NCI-H146 (cell line): ENCODE measurements at regions not wholly inside any gene's neighbourhood (a gene's known extent, or its start where the extent isn't known, plus 50 kb on each side); places are given as distances from the start of the nearest gene placed in this dataset.

Experiments
- DNase-seq: peaks from one replicate; lab custom pipeline; 2025; lab: John Stamatoyannopoulos, UW

GRCh38 chrX:43508694-43509093 is 147.4 kb upstream of the MAOA start:
- DNase-seq: no peak

DNA sequence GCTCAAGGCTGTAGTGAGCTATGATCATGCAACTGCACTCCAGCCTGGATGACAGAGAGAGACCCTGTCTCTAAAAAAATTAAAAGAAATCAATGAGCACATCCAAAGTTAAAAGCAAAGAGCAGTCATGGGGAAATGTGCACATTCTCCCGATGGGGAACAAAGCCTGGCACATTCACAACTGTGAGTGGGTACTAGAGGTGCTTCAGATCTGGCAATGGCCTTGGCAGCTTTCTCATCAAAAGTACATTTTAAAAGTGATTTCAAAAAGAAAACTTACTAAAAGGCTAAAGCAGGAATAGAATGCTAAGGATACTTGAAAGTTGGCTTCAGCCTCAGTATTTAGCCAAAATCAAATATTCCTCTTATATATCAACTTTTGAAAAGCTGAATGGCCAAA is 145.9 kb upstream of the MAOA start:
- no peak for DNase-seq

GRCh38 chrX:43513085-43513484 is 143.0 kb upstream of the MAOA start:
- DNase-seq: no peak

DNA sequence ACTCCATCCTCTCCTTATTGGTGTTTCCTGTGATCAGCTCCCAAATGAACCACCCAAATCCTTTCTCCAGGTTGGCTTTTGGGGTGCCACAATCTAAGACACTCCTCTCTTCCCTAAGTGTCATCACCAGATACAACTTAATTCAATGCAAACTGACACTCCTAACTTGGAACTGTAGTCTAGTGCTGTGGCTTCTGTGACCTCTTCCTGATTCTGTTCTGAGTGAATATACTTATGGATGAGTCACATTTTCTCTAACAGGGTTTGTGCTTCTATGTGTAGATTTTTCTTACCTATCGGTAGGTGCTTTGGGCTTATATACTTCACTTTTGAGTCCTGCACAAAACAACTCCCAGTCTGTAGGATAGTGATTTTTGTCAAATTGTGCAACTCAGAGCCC is 141.3 kb upstream of the MAOA start:
- DNase-seq: no peak

DNA sequence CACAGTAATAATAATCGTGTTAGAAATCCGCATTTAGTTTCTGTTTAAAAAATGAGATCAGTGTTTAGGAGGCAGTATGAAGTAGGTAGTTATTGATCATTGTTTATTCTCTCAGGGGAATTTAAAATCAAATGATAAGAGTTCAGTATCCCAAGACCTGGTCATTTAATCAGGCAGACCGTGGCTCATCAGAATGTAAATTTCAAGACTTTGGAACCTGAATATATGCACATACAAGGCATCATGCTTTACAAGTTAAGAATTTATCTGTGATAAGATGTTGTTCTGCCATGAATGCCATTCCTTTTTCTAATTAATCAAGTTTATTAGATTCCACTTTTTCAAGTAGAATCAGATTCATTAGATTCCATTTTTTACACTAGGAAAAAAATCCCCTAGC is 133.5 kb upstream of the MAOA start:
- no peak for DNase-seq

- DNase-seq: no peak
Measured at GRCh38 chrX:43525901-43526610, 130.0 kb upstream of the MAOA start.

GRCh38 chrX:43526878-43527277 is 129.2 kb upstream of the MAOA start:
- no peak for DNase-seq

DNA sequence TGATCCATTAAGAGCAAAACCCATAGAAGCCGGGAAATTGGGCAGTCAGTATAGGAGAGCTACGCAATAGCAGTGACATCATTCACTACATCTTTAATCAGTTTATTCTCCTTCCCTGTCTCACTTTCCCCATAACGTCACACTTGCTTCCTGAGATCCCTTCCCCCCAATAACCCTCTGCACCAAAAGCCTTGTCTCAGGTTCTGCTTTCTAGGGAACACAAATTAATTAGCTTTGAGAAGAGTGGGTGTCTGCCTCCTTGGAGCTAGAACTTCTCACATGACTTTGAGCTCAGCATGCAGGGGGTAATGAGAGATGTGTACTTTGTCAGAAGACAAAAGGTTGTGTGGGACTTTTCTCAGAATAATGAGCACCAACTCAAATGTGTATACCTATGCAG is 128.3 kb upstream of the MAOA start:
- DNase-seq: no peak

DNA sequence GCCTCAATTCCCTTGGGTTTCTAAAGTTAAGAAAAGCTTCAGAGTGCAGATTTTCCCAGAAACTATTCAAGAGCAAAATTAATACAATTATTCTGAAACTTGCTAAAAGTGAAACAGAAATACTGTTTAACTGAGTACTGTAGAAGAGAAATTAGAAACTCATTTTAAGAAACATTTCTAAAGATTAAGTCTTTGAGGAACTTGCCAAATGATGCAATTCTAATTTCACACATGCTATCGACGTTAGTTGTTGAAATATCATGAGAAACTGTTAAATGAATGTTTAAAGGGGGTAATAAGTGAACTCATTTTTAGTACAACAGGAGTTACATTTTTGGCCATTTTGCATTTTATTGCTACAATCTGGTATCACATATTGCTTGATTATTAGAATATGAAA is 125.3 kb upstream of the MAOA start:
- no peak for DNase-seq

DNA sequence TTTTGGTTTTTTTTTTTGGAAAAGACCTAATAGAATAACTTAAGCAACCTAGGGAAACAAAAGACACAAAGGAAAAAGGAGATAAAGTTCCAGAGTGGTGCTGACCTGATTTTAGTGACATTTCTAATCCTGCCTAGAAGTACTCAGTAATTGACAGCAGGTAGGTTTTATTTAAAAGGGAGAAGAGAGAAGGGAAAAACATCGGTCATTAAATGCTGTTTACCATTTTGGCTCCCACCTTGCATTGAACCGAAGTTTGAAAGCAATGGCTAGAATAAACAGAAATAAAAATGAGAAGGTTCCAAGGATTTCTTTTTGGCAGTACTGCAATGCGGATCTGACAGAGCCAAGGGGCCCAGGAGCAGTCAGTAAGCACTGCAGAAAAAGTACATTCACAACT is 115.8 kb upstream of the MAOA start:
- DNase-seq: no peak

- DNase-seq: no peak
Measured at GRCh38 chrX:43551590-43551989, 104.5 kb upstream of the MAOA start.

DNA sequence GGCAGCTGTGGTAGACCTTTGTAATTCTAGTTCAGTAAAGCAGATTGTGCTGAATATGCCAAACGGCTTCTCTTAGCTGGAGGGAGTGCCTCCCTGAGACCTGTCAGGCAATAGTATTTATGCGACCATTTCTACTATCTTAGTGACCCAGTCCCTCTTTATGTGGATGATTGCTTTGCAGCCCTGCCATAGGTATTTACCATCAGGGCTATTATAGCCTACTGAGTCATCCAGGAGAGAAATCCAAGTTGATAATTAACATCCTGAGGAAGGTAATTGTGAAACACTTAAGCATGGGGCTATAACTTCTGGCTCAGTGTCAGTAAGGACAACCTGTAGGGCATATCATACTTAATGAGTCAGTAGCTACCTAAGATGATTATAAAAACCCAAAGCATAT is 103.9 kb upstream of the MAOA start:
- DNase-seq: no peak

- no peak for DNase-seq
Measured at GRCh38 chrX:43552703-43553102, 103.4 kb upstream of the MAOA start.

- no peak for DNase-seq
Measured at GRCh38 chrX:43553257-43553656, 102.8 kb upstream of the MAOA start.

- no peak for DNase-seq
Measured at GRCh38 chrX:43556207-43556606, 99.9 kb upstream of the MAOA start.

DNA sequence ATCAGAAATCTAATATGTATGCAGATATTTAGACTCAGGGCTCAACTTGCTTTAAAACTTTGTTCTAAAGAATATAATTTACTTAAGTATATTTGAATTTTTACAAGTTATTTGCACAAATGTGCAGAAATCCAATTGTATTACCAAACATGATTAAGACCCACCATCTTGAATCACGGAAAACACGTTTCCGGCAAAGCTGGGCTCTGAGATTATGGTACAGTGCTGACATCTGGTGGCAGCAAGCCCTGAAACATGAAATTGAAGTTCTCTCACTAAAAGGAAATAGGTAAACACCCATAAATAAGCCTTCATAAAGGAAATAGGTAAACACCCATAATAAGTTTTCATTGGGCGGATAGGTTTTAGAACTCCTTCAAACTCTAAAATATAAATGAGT is 98.3 kb upstream of the MAOA start:
- peak; percentile 21 for DNase-seq

DNA sequence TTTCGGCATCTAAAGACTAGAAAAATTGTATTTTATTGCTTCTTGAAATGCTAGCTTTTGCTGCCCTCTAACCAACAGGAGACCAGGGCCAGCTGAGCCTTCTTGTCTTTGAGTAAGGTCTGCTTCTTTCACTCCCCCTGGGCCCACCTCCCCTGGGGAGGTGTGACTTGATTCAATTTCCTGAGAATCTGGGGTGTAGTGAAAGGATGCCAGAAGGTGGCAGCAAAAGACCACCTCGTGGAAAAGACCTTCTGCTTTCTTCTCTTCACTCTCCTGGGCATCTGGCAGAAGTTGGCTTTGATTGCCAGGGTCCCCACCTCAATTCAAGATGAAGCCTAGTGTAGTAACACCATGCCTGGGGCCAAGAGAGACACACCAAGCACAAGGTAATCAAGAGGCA is 96.5 kb upstream of the MAOA start:
- no peak for DNase-seq

DNA sequence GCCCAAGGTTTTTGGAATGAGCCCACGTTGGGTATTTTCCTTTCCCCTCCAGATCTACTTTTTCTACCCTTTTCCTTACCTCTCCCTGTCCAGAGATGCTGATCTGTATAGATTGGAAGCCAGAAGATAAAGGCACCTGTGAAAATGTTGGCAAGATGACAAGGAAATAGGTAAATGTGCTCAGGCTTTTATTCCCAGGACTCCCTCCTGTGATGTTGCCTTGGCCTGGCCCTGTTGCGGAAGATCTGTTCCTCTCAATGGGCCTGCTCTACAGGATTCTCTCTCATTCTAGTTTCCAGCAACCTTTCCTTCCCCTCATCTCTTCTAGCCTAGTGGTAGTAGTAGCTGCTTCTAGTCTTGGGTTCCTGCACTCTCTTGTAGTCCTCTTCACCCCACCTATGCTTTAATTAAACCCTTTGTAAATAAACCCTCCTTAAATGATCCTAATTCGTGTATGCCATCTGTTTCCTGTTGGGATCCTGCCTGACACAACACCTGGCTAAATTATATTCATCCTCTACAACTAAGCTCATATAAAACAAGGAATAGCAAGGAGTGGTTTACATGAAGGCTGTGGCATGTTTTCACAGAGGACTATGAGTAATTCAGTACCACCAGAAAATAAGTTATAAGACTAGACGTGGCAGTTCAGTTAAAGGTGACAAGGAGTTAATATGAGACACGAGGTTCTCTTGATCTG is 95.7 kb upstream of the MAOA start:
- no peak for DNase-seq

GRCh38 chrX:43562372-43562771 is 93.7 kb upstream of the MAOA start:
- no peak for DNase-seq

GRCh38 chrX:43564953-43565352 is 91.1 kb upstream of the MAOA start:
- no peak for DNase-seq

DNA sequence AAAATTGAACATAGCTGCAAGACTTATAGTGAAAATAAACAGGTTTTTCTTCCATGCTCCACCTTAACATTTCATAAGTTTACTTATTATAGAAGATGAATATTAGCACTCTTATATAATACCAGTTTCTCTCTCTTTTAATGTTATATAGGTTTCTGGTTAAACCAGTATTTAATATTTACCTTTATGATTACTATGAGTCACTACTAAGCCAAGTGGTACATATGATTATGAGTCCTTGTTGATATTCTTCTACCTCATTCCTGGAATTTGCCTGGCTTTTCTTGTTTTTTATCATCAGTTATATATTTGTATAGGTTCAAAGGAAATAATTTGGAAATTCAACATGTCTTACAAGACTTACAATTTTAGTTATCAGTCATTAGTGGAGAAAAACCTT is 89.9 kb upstream of the MAOA start:
- DNase-seq: no peak

- DNase-seq: no peak
Measured at GRCh38 chrX:43573441-43574015, 82.6 kb upstream of the MAOA start.

DNA sequence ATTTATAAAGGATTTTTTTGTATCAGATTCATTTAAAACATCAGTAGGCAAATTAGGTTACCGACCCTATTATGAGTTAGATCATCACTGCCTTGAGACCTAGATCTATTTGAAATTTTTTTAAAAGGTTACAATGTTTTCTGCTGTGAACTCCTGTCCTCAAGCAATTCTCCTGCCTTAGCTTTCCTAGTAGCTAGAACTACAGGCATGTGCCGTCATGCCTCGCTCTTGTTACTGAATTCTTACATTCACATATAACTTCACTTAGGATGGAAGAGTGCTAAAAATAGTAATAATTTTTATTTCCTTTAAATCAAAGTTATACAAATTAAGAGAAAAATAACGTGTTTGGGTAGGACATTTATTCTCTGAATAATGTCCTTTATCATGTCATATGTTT is 75.5 kb upstream of the MAOA start:
- no peak for DNase-seq

DNA sequence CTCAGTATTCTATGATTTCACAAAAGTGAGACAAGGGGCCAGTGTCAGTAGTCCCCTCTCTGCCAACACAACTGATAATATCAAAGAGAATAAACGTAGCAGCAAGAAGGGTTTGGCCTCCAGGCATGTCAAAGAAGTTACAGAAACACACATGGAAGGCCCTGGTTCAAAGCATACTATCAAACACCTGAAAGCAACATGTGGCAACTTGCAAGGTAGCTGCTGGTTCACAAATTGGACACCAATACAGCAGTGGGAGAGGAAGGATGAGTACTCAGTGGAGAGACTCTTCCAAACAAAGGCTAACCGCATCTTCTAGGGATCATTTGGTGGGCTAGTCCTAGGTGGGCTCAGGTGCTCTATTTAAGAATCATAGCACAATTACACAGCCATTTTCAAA is 74.9 kb upstream of the MAOA start:
- DNase-seq: no peak
